Mesendoderm (in vitro differentiated cells): ENCODE measurements at regions not wholly inside any gene's neighbourhood (a gene's known extent, or its start where the extent isn't known, plus 50 kb on each side); places are given as distances from the start of the nearest gene placed in this dataset.

ENCODE experiments used
- DNase-seq: peaks from one replicate; pipeline ENCODE4 v3.0.0; 2013
- H2AK5ac ChIP-seq: 2 replicates; pipeline ENCODE4 v1.6.1; 2013; ENCODE audit warnings: low read length, inconsistent platforms
- H2BK120ac ChIP-seq: 2 replicates; pipeline ENCODE4 v1.6.1; 2013; ENCODE audit warnings: low read depth, mild to moderate bottlenecking, low read length, moderate library complexity, mixed read lengths
- H2BK15ac ChIP-seq: replicated peaks from 2 replicates; pipeline ENCODE4 v1.6.1; 2013; ENCODE audit warnings: low read depth, mild to moderate bottlenecking, moderate library complexity
- H2BK5ac ChIP-seq: 2 replicates; pipeline ENCODE4 v1.6.1; 2013; ENCODE audit warnings: low read length, inconsistent platforms
- H3K18ac ChIP-seq: 2 replicates; pipeline ENCODE4 v1.6.1; 2013; ENCODE audit warnings: mild to moderate bottlenecking, low read length, mixed read lengths
- H3K23ac ChIP-seq: one replicate; pipeline ENCODE4 v1.6.1; 2013; ENCODE audit warnings: low read length
- H3K27ac ChIP-seq: 2 replicates; pipeline ENCODE4 v1.5.1; 2013; ENCODE audit warnings: low read depth, mild to moderate bottlenecking, inconsistent platforms, low read length, moderate library complexity
- H3K27me3 ChIP-seq: 2 replicates; pipeline ENCODE4 v1.6.1; 2013; ENCODE audit warnings: low read length, control low read depth, mild to moderate bottlenecking, inconsistent platforms; ENCODE audit not compliant: insufficient read depth, poor library complexity
- H3K36me3 ChIP-seq: 2 replicates; pipeline ENCODE4 v1.6.1; 2013; ENCODE audit warnings: low read length, inconsistent platforms; ENCODE audit not compliant: control insufficient read depth, insufficient read depth
- H3K4ac ChIP-seq: one replicate; pipeline ENCODE4 v1.6.1; 2013; ENCODE audit warnings: low read depth, mild to moderate bottlenecking, low read length, moderate library complexity
- H3K4me1 ChIP-seq: 2 replicates; pipeline ENCODE4 v1.6.1; 2013; ENCODE audit warnings: low read depth, low read length, inconsistent platforms; ENCODE audit not compliant: control insufficient read depth
- H3K4me2 ChIP-seq: 2 replicates; pipeline ENCODE4 v1.6.1; 2013; ENCODE audit warnings: low read length
- H3K4me3 ChIP-seq: 2 replicates; pipeline ENCODE4 v1.5.1; 2013; ENCODE audit warnings: mild to moderate bottlenecking, low read length
- H3K56ac ChIP-seq: one replicate; pipeline ENCODE4 v1.6.1; 2013; ENCODE audit warnings: low read length
- H3K79me1 ChIP-seq: 2 replicates; pipeline ENCODE4 v1.6.1; 2013; ENCODE audit warnings: low read length, inconsistent platforms
- H3K79me2 ChIP-seq: 2 replicates; pipeline ENCODE4 v1.6.1; 2013; ENCODE audit warnings: mild to moderate bottlenecking, low read length; ENCODE audit not compliant: control insufficient read depth, insufficient read depth
- H3K9ac ChIP-seq: 2 replicates; pipeline ENCODE4 v1.6.1; 2013; ENCODE audit warnings: low read length, inconsistent platforms
- H4K5ac ChIP-seq: one replicate; pipeline ENCODE4 v1.6.1; 2013; ENCODE audit warnings: low read length
- H4K8ac ChIP-seq: one replicate; pipeline ENCODE4 v1.6.1; 2013; ENCODE audit warnings: low read depth, mild to moderate bottlenecking, control low read depth, low read length, moderate library complexity
- WGBS: extraction: QIAGEN DNeasy Blood & Tissue Kit; methylation state at CpG from one replicate; pipeline ENCODE4 v1.1.7; 2013; ENCODE audit warnings: low lambda C conversion rate, missing lambda C conversion rate; ENCODE audit not compliant: insufficient coverage; ENCODE audit errors: extremely low coverage; 5-methylcytosine and 5-hydroxymethylcytosine counted together

DNA sequence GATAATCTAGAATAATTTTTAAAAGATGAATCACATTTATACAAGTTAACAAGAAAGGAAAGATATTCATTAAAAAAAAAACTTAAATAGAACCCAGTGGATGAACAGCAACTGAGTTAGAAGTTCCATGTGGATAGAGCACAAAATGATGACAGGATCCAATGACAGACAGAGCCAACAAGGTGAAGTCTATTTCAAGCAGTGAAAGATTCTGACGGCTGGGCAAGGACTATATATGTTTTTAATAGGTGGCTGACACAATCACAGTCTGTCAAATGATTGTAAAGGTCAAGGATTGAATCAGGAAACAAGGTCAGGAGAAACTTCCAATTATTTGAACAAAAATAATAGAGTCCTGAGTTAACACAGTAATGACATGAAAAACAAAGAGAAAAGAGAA, 1460.0 kb upstream of the CDH8 start:
- Histone ChIP-seq H3K18ac (no peak overlapping the region), H4K8ac (no peak overlapping the region), H3K56ac (no peak overlapping the region), H4K5ac (no peak overlapping the region), H2BK5ac (no peak overlapping the region), H2AK5ac (no peak overlapping the region), H3K9ac (no peak overlapping the region), H2BK120ac (no peak overlapping the region), H3K36me3 (no peaks in the 10 kb centered on the region), H3K4me1 (no peaks in the 10 kb centered on the region), H3K4ac (no peak overlapping the region), H3K4me3 (no peak overlapping the region), H3K27ac (no peak overlapping the region), H3K79me1 (no peaks in the 10 kb centered on the region), H3K4me2 (no peak overlapping the region), H3K79me2 (no peaks in the 10 kb centered on the region), H3K27me3 (no peaks in the 10 kb centered on the region), H2BK15ac (no peak overlapping the region), H3K23ac (no peak overlapping the region)
- no CpG with 5 or more reads among the region's 1 CpG for WGBS
- DNase-seq = no peak

DNA sequence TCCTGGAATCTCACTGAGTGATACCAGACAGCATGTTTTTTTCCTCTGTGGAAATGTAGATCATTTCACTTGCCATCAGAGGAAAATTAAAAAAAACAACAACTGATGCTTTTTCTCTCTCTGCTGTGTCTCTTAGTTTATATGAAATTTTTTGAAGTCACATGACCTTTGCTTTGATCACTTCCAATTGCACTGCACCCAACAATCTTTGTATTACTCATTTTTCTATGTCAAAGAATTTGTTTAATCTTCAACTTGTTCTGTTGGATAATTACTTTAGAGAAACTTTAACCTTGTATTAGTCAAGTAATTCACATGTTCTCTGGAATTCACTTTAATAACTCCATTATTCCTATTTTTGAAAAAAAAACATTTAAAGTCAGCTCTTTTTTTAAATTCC, 1452.7 kb upstream of the CDH8 start:
- Histone ChIP-seq H4K5ac (no peak overlapping the region), H3K27ac (no peak overlapping the region), H2AK5ac (no peak overlapping the region), H2BK15ac (no peak overlapping the region), H3K27me3 (no peaks in the 10 kb centered on the region), H3K4me3 (no peak overlapping the region), H3K36me3 (no peaks in the 10 kb centered on the region), H2BK120ac (no peak overlapping the region), H3K18ac (no peak overlapping the region), H3K4me2 (no peak overlapping the region), H2BK5ac (no peak overlapping the region), H3K79me2 (no peaks in the 10 kb centered on the region), H3K23ac (no peak overlapping the region), H3K4me1 (no peaks in the 10 kb centered on the region), H3K4ac (no peak overlapping the region), H3K9ac (no peak overlapping the region), H3K79me1 (no peaks in the 10 kb centered on the region), H4K8ac (no peak overlapping the region), H3K56ac (no peak overlapping the region)
- no peak for DNase-seq

DNA sequence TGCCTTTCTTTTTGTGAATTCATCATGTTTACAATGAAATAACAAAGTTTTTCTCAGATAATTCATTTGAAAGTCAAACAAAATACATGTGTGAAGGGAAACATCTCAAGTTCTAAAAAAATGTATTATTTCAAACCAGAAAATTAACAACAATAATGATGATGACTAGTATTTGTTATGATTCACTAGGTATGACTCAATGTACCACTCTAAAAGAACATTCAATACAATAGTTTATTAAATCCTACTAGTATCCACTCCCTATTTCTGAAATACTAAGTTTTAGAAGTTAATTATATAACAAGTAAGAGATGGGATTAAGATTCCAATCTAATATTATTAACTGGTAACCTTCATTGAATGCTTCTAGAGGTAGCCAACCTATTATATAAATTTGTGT, 1444.8 kb upstream of the CDH8 start:
- Histone ChIP-seq H2AK5ac (no peak overlapping the region), H3K9ac (no peak overlapping the region), H3K56ac (no peak overlapping the region), H3K4ac (no peak overlapping the region), H3K23ac (no peak overlapping the region), H3K79me2 (no peaks in the 10 kb centered on the region), H2BK5ac (no peak overlapping the region), H3K4me2 (no peak overlapping the region), H3K4me1 (no peaks in the 10 kb centered on the region), H3K27ac (no peak overlapping the region), H3K79me1 (no peaks in the 10 kb centered on the region), H2BK120ac (no peak overlapping the region), H4K8ac (no peak overlapping the region), H2BK15ac (no peak overlapping the region), H3K27me3 (no peaks in the 10 kb centered on the region), H4K5ac (no peak overlapping the region), H3K4me3 (no peak overlapping the region), H3K36me3 (no peaks in the 10 kb centered on the region), H3K18ac (no peak overlapping the region)
- DNase-seq = no peak

DNA sequence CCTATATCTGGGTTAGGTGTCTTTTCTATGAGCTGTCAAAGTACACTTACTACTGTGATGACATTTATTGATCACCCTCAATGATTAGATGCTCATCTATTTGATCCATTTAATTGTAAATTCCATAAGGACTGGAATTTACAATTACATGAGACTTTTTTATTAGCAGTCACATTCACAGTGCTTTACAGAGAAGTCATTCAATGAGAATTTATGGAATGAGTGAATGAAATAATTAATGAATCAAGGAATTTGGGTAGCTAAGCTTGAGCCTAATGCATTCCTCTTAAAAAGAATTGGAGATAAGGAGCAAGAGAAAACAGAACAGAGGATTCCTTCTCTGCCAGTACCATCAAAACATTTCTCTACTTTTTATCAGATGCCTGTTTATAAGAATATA, 1437.5 kb upstream of the CDH8 start:
- Histone ChIP-seq H3K27me3 (no peaks in the 10 kb centered on the region), H3K23ac (no peak overlapping the region), H3K36me3 (no peaks in the 10 kb centered on the region), H3K18ac (no peak overlapping the region), H2BK5ac (no peak overlapping the region), H3K9ac (no peak overlapping the region), H3K56ac (no peak overlapping the region), H3K79me1 (no peaks in the 10 kb centered on the region), H4K8ac (no peak overlapping the region), H3K4ac (no peak overlapping the region), H3K4me2 (no peak overlapping the region), H3K4me1 (no peaks in the 10 kb centered on the region), H3K79me2 (no peaks in the 10 kb centered on the region), H3K4me3 (no peak overlapping the region), H3K27ac (no peak overlapping the region), H2BK120ac (no peak overlapping the region), H2BK15ac (no peak overlapping the region), H4K5ac (no peak overlapping the region), H2AK5ac (no peak overlapping the region)
- no peak for DNase-seq

DNA sequence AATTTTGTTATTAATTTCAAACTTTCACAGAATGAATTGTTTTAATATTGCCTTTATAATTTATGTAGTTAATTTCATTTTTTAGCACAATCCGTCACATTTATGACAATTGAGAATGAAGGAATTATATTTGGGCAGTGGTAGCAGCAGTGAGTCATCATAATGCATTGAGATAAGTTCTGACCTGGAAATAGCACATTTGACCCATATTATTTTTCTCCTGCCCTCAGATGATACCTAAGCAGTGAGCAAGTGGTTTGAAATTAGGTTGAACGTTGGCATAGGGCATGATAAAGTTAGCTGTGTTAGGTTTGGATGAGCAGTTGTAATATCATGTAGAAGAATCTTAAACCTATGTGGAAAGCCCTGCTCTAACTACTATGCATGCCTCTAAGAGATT, 1431.3 kb upstream of the CDH8 start:
- no peak overlapping the region for H2BK15ac ChIP-seq
- H3K4ac ChIP-seq = no peak overlapping the region
- H3K27ac ChIP-seq = no peak overlapping the region
- no peak overlapping the region for H2AK5ac ChIP-seq
- H3K18ac ChIP-seq = no peak overlapping the region
- H3K56ac ChIP-seq = no peak overlapping the region
- no peak overlapping the region for H3K9ac ChIP-seq
- no peaks in the 10 kb centered on the region for H3K36me3 ChIP-seq
- no peak overlapping the region for H2BK5ac ChIP-seq
- H2BK120ac ChIP-seq = no peak overlapping the region
- no peak overlapping the region for H4K5ac ChIP-seq
- H3K79me1 ChIP-seq = no peaks in the 10 kb centered on the region
- no peak overlapping the region for H4K8ac ChIP-seq
- H3K23ac ChIP-seq = no peak overlapping the region
- H3K4me1 ChIP-seq = no peaks in the 10 kb centered on the region
- no peaks in the 10 kb centered on the region for H3K27me3 ChIP-seq
- no CpG with 5 or more reads among the region's 2 CpGs for WGBS
- H3K4me3 ChIP-seq = no peak overlapping the region
- H3K79me2 ChIP-seq = no peaks in the 10 kb centered on the region
- no peak for DNase-seq
- no peak overlapping the region for H3K4me2 ChIP-seq

DNA sequence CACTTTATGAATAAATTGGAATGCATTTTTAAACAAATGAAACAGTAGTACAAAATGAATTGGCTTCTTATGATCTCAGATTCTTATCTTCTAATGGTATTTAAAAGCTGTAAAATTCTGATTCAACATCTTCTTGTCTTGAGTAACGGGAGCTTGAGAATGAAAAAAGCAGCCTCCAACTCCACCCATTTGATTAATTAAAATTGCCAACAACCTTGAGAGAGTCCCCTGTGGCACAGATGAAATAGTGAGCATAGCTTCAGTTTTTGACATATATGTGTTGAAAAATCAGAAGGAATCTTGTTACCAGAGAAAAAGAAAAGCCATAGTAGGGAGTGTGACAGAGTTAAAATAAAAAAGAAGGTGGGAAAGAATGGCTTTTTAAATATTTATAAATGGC, 1426.1 kb upstream of the CDH8 start:
- Histone ChIP-seq H2AK5ac (no peak overlapping the region), H2BK15ac (no peak overlapping the region), H3K36me3 (no peaks in the 10 kb centered on the region), H3K4me3 (no peak overlapping the region), H3K23ac (no peak overlapping the region), H4K8ac (no peak overlapping the region), H3K4me1 (no peaks in the 10 kb centered on the region), H3K4ac (no peak overlapping the region), H3K18ac (no peak overlapping the region), H2BK120ac (no peak overlapping the region), H4K5ac (no peak overlapping the region), H3K27me3 (no peaks in the 10 kb centered on the region), H3K27ac (no peak overlapping the region), H3K9ac (no peak overlapping the region), H3K79me2 (no peaks in the 10 kb centered on the region), H3K79me1 (no peaks in the 10 kb centered on the region), H3K56ac (no peak overlapping the region), H2BK5ac (no peak overlapping the region), H3K4me2 (no peak overlapping the region)
- no CpG with 5 or more reads among the region's 1 CpG for WGBS
- no peak for DNase-seq
